ENCODE measurements at regions not wholly inside any gene's neighbourhood (a gene's known extent, or its start where the extent isn't known, plus 50 kb on each side); places are given as distances from the start of the nearest gene placed in this dataset.

Small RNAs in the stretch of these regions (small RNA-seq; reads per million reads assigned to genes)
- gene AL512324.1 (0 reads per million in 3 donors), gene MIR3156-1 (0 reads per million in 3 donors), gene RNU6-1207P (0 reads per million in 3 donors)

Data from sigmoid colon (tissue), 3 donors.